Epithelial cell of prostate (primary cell): ENCODE measurements at regions not wholly inside any gene's neighbourhood (a gene's known extent, or its start where the extent isn't known, plus 50 kb on each side); places are given as distances from the start of the nearest gene placed in this dataset.

Source experiments
- DNase-seq: peaks from one replicate; pipeline ENCODE4 v3.0.0-alpha.2; 2011; ENCODE audit warnings: low read depth, low spot score
- H3K27ac ChIP-seq: fragments of 450-650 bp; 2 replicates; pipeline ENCODE4 v1.5.1; 2017; ENCODE audit warnings: mild to moderate bottlenecking

GRCh38 chr4:151930372-151930771, 169.6 kb upstream of the GATB start:
- no peak overlapping the region for H3K27ac ChIP-seq
- DNase-seq = no peak

GRCh38 chr4:151928112-151928511, 167.3 kb upstream of the GATB start:
- no peak overlapping the region for H3K27ac ChIP-seq
- no peak for DNase-seq

- no peak overlapping the region for H3K27ac ChIP-seq
- no peak for DNase-seq
Measured at GRCh38 chr4:151922811-151923210, 162.0 kb upstream of the GATB start.

GRCh38 chr4:151922306-151922705, 161.5 kb upstream of the GATB start:
- peak overlapping the region; percentile 85 for H3K27ac ChIP-seq
- peak; percentile 31 for DNase-seq

- peak; percentile 61 for DNase-seq
- peak overlapping the region; percentile 85 for H3K27ac ChIP-seq
Measured at GRCh38 chr4:151921811-151922210, 161.0 kb upstream of the GATB start.

GRCh38 chr4:151921386-151921785, 160.6 kb upstream of the GATB start:
- no peak for DNase-seq
- peak overlapping the region; percentile 85 for H3K27ac ChIP-seq

- DNase-seq = no peak
- H3K27ac ChIP-seq = no peak overlapping the region
Measured at GRCh38 chr4:151917145-151917734, 156.4 kb upstream of the GATB start.

GRCh38 chr4:151912632-151913031, 151.8 kb upstream of the GATB start:
- DNase-seq = no peak
- H3K27ac ChIP-seq = no peak overlapping the region

- DNase-seq = no peak
- no peak overlapping the region for H3K27ac ChIP-seq
Measured at GRCh38 chr4:151911970-151912369, 151.2 kb upstream of the GATB start.

GRCh38 chr4:151908734-151909497, 148.1 kb upstream of the GATB start:
- H3K27ac ChIP-seq = no peak overlapping the region
- DNase-seq = no peak

GRCh38 chr4:151908201-151908600, 147.4 kb upstream of the GATB start:
- H3K27ac ChIP-seq = no peak overlapping the region
- DNase-seq = no peak

GRCh38 chr4:151906438-151906837, 145.6 kb upstream of the GATB start:
- DNase-seq = no peak
- H3K27ac ChIP-seq = no peak overlapping the region

- no peak for DNase-seq
- H3K27ac ChIP-seq = no peak overlapping the region
Measured at GRCh38 chr4:151905197-151905596, 144.4 kb upstream of the GATB start.

- no peak overlapping the region for H3K27ac ChIP-seq
- no peak for DNase-seq
Measured at GRCh38 chr4:151901631-151902030, 140.8 kb upstream of the GATB start.

GRCh38 chr4:151896880-151897279, 136.1 kb upstream of the GATB start:
- no peak for DNase-seq
- no peak overlapping the region for H3K27ac ChIP-seq

GRCh38 chr4:151895671-151896070, 134.9 kb upstream of the GATB start:
- H3K27ac ChIP-seq = no peak overlapping the region
- DNase-seq = no peak

GRCh38 chr4:151894246-151894645, 133.4 kb upstream of the GATB start:
- DNase-seq = no peak
- H3K27ac ChIP-seq = no peak overlapping the region

- no peak overlapping the region for H3K27ac ChIP-seq
- DNase-seq = no peak
Measured at GRCh38 chr4:151888367-151888866, 127.6 kb upstream of the GATB start.

- no peak overlapping the region for H3K27ac ChIP-seq
- DNase-seq = no peak
Measured at GRCh38 chr4:151887816-151888180, 127.0 kb upstream of the GATB start.

GRCh38 chr4:151887031-151887815, 126.4 kb upstream of the GATB start:
- DNase-seq = no peak

GRCh38 chr4:151885123-151885522, 124.3 kb upstream of the GATB start:
- no peak overlapping the region for H3K27ac ChIP-seq
- DNase-seq = no peak

More at GRCh38 chr4:151887031-151887815, 126.4 kb upstream of the GATB start:
- H3K27ac ChIP-seq = no peak overlapping the region
